ENCODE measurements at regions not wholly inside any gene's neighbourhood (a gene's known extent, or its start where the extent isn't known, plus 50 kb on each side); places are given as distances from the start of the nearest gene placed in this dataset.

- TF ChIP-seq, protein P1, sequence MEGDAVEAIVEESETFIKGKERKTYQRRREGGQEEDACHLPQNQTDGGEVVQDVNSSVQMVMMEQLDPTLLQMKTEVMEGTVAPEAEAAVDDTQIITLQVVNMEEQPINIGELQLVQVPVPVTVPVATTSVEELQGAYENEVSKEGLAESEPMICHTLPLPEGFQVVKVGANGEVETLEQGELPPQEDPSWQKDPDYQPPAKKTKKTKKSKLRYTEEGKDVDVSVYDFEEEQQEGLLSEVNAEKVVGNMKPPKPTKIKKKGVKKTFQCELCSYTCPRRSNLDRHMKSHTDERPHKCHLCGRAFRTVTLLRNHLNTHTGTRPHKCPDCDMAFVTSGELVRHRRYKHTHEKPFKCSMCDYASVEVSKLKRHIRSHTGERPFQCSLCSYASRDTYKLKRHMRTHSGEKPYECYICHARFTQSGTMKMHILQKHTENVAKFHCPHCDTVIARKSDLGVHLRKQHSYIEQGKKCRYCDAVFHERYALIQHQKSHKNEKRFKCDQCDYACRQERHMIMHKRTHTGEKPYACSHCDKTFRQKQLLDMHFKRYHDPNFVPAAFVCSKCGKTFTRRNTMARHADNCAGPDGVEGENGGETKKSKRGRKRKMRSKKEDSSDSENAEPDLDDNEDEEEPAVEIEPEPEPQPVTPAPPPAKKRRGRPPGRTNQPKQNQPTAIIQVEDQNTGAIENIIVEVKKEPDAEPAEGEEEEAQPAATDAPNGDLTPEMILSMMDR (IDR thresholded peaks at IDR 0.05), result no peak
- TF ChIP-seq POLR2A (IDR thresholded peaks at IDR 0.05), result no peak
These were observed 672.6 kb upstream of the GYPC start for GRCh38 chr2:125983364-125983763.

All from right lobe of liver (tissue), 4 donors.